HepG2 (cell line): ENCODE measurements at regions not wholly inside any gene's neighbourhood (a gene's known extent, or its start where the extent isn't known, plus 50 kb on each side); places are given as distances from the start of the nearest gene placed in this dataset.

Source experiments
- ASH2L ChIP-seq: fragments of 300-600, 200-600 bp; sonication (generic); IDR thresholded peaks from 2 replicates; pipeline ENCODE4 v1.7.0; 2017; ENCODE audit warnings: low read depth, mild to moderate bottlenecking, moderate library complexity, mixed read lengths, low read length; ENCODE audit not compliant: insufficient read length
- ELF1 ChIP-seq: sonication (generic); formaldehyde crosslinking; IDR thresholded peaks from 2 replicates; pipeline ENCODE4 v1.4.0; 2020; ENCODE audit warnings: missing genetic modification reagents
- GPN1 ChIP-seq: sonication (generic); formaldehyde crosslinking; IDR thresholded peaks from 2 replicates; pipeline ENCODE4 v1.5.1; 2020; ENCODE audit warnings: missing genetic modification reagents, borderline replicate concordance
- HDAC2 ChIP-seq: sonication (generic); formaldehyde crosslinking; IDR thresholded peaks from 2 replicates; pipeline ENCODE4 v1.4.0; 2020; ENCODE audit warnings: missing genetic modification reagents
- HMG20B ChIP-seq: conservative IDR thresholded peaks from 2 replicates; pipeline ENCODE4 v1.6.1; 2016; ENCODE audit warnings: missing genetic modification reagents, missing compliant biosample characterization
- JUNB ChIP-seq: sonication (generic); formaldehyde crosslinking; IDR thresholded peaks from 2 replicates; pipeline ENCODE4 v1.8.0; 2022; ENCODE audit warnings: missing genetic modification reagents, mild to moderate bottlenecking, borderline replicate concordance
- MBD4 ChIP-seq: IDR thresholded peaks from 2 replicates; pipeline ENCODE4 v1.6.1; 2012; ENCODE audit warnings: low read length, inconsistent platforms, borderline replicate concordance
- PPARG ChIP-seq: conservative IDR thresholded peaks from 2 replicates; pipeline ENCODE4 v1.6.1; 2016; ENCODE audit warnings: missing biosample characterization, missing genetic modification reagents
- SAFB2 ChIP-seq: sonication (generic); formaldehyde crosslinking; IDR thresholded peaks from 2 replicates; pipeline ENCODE4 v1.5.1; 2020; ENCODE audit warnings: missing genetic modification reagents, low read depth, mild to moderate bottlenecking, borderline replicate concordance
- SRY ChIP-seq: sonication (generic); formaldehyde crosslinking; IDR thresholded peaks from 2 replicates; pipeline ENCODE4 v1.8.0; 2022; ENCODE audit warnings: mild to moderate bottlenecking, missing genetic modification reagents
- TBX3 ChIP-seq: fragments of 450-650 bp; IDR thresholded peaks from 2 replicates; pipeline ENCODE4 v1.6.1; 2017; ENCODE audit warnings: antibody characterized with exemption, mild to moderate bottlenecking, inconsistent platforms, borderline replicate concordance
- ZNF101 ChIP-seq: sonication (generic); formaldehyde crosslinking; IDR thresholded peaks from 2 replicates; pipeline ENCODE4 v1.4.0; 2020; ENCODE audit warnings: mild to moderate bottlenecking, low read depth, missing genetic modification reagents, borderline replicate concordance
- ZNF160 ChIP-seq: sonication (generic); formaldehyde crosslinking; IDR thresholded peaks from 2 replicates; pipeline ENCODE4 v1.8.0; 2022; ENCODE audit warnings: mild to moderate bottlenecking, inconsistent platforms, missing genetic modification reagents
- ZNF180 ChIP-seq: sonication (generic); formaldehyde crosslinking; IDR thresholded peaks from 2 replicates; pipeline ENCODE4 v1.4.0; 2020; ENCODE audit warnings: low read depth, missing genetic modification reagents, borderline replicate concordance
- ZNF260 ChIP-seq: sonication (generic); formaldehyde crosslinking; IDR thresholded peaks from 2 replicates; pipeline ENCODE4 v1.4.0; 2020; ENCODE audit warnings: missing genetic modification reagents, low read depth, mild to moderate bottlenecking, borderline replicate concordance
- ZNF430 ChIP-seq: sonication (generic); formaldehyde crosslinking; IDR thresholded peaks from 2 replicates; pipeline ENCODE4 v1.9.0; 2021; ENCODE audit warnings: mild to moderate bottlenecking, missing genetic modification reagents
- ZNF652 ChIP-seq: IDR thresholded peaks from 2 replicates; pipeline ENCODE4 v1.6.1; 2016; ENCODE audit warnings: low read depth, borderline replicate concordance
- ZNF782 ChIP-seq: sonication (generic); formaldehyde crosslinking; IDR thresholded peaks from 2 replicates; pipeline ENCODE4 v1.4.0; 2020; ENCODE audit warnings: missing genetic modification reagents, mild to moderate bottlenecking, borderline replicate concordance
- TF ChIP-seq, protein P1 (sequence below): sonication (generic); formaldehyde crosslinking; IDR thresholded peaks from 2 replicates; pipeline ENCODE4 v1.5.1; 2020; ENCODE audit warnings: mild to moderate bottlenecking, missing genetic modification reagents, moderate library complexity
- TF ChIP-seq, protein P2 (sequence below): sonication (generic); formaldehyde crosslinking; IDR thresholded peaks from 2 replicates; pipeline ENCODE4 v1.5.1; 2020; ENCODE audit warnings: missing genetic modification reagents, mild to moderate bottlenecking, borderline replicate concordance
- TF ChIP-seq, protein P3 (sequence below): IDR thresholded peaks from 2 replicates; pipeline ENCODE4 v1.6.1; 2018; ENCODE audit warnings: missing genetic modification reagents, mild to moderate bottlenecking, missing compliant biosample characterization

DNA sequence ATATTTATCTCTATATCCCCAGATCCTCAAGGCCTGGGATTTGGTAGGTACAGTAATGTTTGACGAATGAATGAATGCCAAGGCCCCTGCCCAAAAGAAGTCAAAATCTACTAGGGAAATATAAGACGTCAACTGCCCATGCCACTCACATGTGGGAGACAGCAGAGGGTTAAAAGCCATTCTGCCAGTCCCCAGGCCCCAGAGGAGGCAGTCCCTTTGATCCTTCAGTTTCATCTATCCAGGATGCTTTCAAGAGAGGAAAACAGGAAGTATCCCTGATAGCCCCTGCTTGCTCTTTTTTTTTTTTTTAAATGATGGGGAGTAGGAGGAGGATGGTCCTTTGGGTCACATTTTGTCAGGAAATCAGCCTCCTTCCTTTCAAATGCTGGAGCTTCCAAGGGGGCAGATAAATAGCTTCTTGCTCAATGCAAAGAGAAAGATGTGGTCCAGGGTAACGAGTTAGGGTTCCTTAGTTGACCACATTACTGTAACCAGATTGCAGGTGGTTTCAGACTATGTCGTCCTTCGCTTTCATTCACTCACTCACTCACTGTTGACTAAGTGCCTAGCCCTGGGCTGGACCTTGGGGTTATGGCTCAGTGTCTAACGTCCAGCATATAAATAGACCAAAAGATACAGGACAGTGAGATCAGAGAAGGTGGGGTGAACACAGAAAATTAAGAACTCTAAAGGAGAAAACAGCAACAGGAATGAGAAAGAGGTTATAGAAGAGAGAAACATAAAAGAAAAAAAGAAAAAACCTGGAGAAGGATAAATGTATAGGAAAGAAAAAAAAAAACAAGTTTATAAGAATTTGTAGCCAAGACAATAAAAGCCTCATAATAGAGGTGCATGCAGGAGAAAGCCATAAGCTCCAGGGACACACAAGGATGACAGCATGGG is 64.6 kb upstream of the PIM1 start (continued):
- TF ChIP-seq ASH2L = peak; percentile 77
- TF ChIP-seq MBD4 = no peak; the same call in 1 of the 2 replicates
- peak; percentile 84 for TF ChIP-seq ELF1
- peak; percentile 93 for TF ChIP-seq PPARG
- no peak for TF ChIP-seq SAFB2 (CRISPR knock-in tag)
- no peak for TF ChIP-seq ZNF260 (CRISPR knock-in tag)
- peak; percentile 93 for TF ChIP-seq HDAC2 (CRISPR knock-in tag)
- no peak for TF ChIP-seq SRY
- no peak for TF ChIP-seq JUNB (CRISPR knock-in tag)
- no peak for TF ChIP-seq GPN1 (CRISPR knock-in tag)
- TF ChIP-seq ZNF160 (CRISPR knock-in tag) = no peak
- TF ChIP-seq, protein P1, sequence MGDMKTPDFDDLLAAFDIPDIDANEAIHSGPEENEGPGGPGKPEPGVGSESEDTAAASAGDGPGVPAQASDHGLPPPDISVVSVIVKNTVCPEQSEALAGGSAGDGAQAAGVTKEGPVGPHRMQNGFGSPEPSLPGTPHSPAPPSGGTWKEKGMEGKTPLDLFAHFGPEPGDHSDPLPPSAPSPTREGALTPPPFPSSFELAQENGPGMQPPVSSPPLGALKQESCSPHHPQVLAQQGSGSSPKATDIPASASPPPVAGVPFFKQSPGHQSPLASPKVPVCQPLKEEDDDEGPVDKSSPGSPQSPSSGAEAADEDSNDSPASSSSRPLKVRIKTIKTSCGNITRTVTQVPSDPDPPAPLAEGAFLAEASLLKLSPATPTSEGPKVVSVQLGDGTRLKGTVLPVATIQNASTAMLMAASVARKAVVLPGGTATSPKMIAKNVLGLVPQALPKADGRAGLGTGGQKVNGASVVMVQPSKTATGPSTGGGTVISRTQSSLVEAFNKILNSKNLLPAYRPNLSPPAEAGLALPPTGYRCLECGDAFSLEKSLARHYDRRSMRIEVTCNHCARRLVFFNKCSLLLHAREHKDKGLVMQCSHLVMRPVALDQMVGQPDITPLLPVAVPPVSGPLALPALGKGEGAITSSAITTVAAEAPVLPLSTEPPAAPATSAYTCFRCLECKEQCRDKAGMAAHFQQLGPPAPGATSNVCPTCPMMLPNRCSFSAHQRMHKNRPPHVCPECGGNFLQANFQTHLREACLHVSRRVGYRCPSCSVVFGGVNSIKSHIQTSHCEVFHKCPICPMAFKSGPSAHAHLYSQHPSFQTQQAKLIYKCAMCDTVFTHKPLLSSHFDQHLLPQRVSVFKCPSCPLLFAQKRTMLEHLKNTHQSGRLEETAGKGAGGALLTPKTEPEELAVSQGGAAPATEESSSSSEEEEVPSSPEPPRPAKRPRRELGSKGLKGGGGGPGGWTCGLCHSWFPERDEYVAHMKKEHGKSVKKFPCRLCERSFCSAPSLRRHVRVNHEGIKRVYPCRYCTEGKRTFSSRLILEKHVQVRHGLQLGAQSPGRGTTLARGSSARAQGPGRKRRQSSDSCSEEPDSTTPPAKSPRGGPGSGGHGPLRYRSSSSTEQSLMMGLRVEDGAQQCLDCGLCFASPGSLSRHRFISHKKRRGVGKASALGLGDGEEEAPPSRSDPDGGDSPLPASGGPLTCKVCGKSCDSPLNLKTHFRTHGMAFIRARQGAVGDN (CRISPR knock-in tag) = no peak
- TF ChIP-seq ZNF782 (CRISPR knock-in tag) = no peak
- no peak for TF ChIP-seq ZNF180 (CRISPR knock-in tag)
- TF ChIP-seq TBX3 = no peak
- TF ChIP-seq ZNF101 (CRISPR knock-in tag) = no peak
- TF ChIP-seq HMG20B (CRISPR knock-in tag) = peak; percentile 75; the same call in 1 of the 2 replicates
- TF ChIP-seq, protein P2, sequence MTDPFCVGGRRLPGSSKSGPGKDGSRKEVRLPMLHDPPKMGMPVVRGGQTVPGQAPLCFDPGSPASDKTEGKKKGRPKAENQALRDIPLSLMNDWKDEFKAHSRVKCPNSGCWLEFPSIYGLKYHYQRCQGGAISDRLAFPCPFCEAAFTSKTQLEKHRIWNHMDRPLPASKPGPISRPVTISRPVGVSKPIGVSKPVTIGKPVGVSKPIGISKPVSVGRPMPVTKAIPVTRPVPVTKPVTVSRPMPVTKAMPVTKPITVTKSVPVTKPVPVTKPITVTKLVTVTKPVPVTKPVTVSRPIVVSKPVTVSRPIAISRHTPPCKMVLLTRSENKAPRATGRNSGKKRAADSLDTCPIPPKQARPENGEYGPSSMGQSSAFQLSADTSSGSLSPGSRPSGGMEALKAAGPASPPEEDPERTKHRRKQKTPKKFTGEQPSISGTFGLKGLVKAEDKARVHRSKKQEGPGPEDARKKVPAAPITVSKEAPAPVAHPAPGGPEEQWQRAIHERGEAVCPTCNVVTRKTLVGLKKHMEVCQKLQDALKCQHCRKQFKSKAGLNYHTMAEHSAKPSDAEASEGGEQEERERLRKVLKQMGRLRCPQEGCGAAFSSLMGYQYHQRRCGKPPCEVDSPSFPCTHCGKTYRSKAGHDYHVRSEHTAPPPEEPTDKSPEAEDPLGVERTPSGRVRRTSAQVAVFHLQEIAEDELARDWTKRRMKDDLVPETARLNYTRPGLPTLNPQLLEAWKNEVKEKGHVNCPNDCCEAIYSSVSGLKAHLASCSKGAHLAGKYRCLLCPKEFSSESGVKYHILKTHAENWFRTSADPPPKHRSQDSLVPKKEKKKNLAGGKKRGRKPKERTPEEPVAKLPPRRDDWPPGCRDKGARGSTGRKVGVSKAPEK (CRISPR knock-in tag) = 0 out of 2 replicates have a peak, but pooled peaks have one; percentile 72
- TF ChIP-seq, protein P3, sequence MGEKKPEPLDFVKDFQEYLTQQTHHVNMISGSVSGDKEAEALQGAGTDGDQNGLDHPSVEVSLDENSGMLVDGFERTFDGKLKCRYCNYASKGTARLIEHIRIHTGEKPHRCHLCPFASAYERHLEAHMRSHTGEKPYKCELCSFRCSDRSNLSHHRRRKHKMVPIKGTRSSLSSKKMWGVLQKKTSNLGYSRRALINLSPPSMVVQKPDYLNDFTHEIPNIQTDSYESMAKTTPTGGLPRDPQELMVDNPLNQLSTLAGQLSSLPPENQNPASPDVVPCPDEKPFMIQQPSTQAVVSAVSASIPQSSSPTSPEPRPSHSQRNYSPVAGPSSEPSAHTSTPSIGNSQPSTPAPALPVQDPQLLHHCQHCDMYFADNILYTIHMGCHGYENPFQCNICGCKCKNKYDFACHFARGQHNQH = peak; percentile 77; the same call in 1 of the 2 replicates
- TF ChIP-seq ZNF430 (CRISPR knock-in tag) = no peak
- TF ChIP-seq ZNF652 = peak; percentile 99
